ENCODE measurements at regions not wholly inside any gene's neighbourhood (a gene's known extent, or its start where the extent isn't known, plus 50 kb on each side); places are given as distances from the start of the nearest gene placed in this dataset.
A peak's percentile ranks its signal among the peaks of the same experiment; 100 is the strongest.

DNA sequence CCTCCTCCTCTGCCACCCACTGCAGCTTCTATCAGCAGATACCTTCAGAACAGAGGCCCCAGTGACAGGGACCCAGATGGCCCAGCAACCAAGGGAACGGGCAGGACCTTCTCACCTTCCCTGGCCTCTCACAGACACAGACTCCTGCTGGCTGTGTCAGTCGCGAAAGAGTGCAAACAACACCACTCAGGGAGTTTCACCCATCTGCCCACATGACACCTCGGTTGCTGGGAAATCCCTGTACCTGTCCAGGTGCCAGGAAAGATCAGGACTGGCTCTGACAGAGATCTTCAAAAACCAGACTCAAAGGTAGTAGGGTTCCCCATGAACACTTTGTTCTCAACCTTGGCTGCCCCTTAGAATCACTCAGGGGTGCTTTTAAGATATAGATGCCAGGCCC lies 83.5 kb upstream of the HIVEP3 start:
- Histone ChIP-seq H4K20me1 (ENCODE audit: insufficient read depth, low read length) (no peaks in the 10 kb centered on the region), H3K79me2 (ENCODE audit: insufficient read depth, low read length) (no peaks in the 10 kb centered on the region), H3K9me3 (replicated peaks in 1 of 2; ENCODE audit: control insufficient read depth in 1 of 2, insufficient read depth in 1 of 2, low read length in 2 of 2) (no peaks in the 10 kb centered on the region), H3K9ac (ENCODE audit: insufficient read depth, low read length, poor library complexity, severe bottlenecking) (no peak overlapping the region), H3K4me2 (replicated peaks; ENCODE audit: extremely low read depth, low read length, poor library complexity, severe bottlenecking) (no peak overlapping the region), H3K27ac (ENCODE audit: low read depth in 1 of 2, low read length in 2 of 2) (no peak overlapping the region), H2AFZ (ENCODE audit: insufficient read depth, low read depth, low read length, poor library complexity, severe bottlenecking) (no peak overlapping the region), H3K36me3 (replicated peaks in 1 of 2; ENCODE audit: control insufficient read depth in 1 of 2, insufficient read depth in 2 of 2, low read length in 2 of 2) (no peaks in the 10 kb centered on the region), H3K4me1 (ENCODE audit: control insufficient read depth in 1 of 2, insufficient read depth in 2 of 2, low read length in 2 of 2) (no peaks in the 10 kb centered on the region), H3K27me3 (ENCODE audit: control insufficient read depth in 2 of 2, insufficient read depth in 2 of 2, low read length in 2 of 2) (no peaks in the 10 kb centered on the region), H3K4me3 (replicated peaks in 1 of 3; ENCODE audit: low read depth in 2 of 3, low read length in 3 of 3) (no peak overlapping the region)
- peak overlapping the region in 1 of 7 donors; percentile 13 for H3K27ac Mint-ChIP-seq
- no peaks in the 10 kb centered on the region for H3K36me3 Mint-ChIP-seq
- H3K4me3 Mint-ChIP-seq: no peak overlapping the region
- WGBS (ENCODE audit: insufficient coverage): 92% methylated on average over 4 of the region's 4 CpGs
- no peaks in the 10 kb centered on the region for H3K9me3 Mint-ChIP-seq
- no peak for DNase-seq
- intact Hi-C loops (cut with micrococcal nuclease): no loop called here
- H3K4me1 Mint-ChIP-seq: peaks cover under 1% of the 10 kb centered on the region
- TF ChIP-seq CTCF (IDR thresholded peaks at IDR 0.05): no peak
- no peaks in the 10 kb centered on the region for H3K27me3 Mint-ChIP-seq (ENCODE audit: low read depth in 3 of 3)

GRCh38 chr1:42000766-42001165 lies 82.0 kb upstream of the HIVEP3 start:
- Histone ChIP-seq H3K4me3 (replicated peaks in 1 of 3; ENCODE audit: low read depth in 2 of 3, low read length in 3 of 3) (no peak overlapping the region), H3K9me3 (replicated peaks in 1 of 2; ENCODE audit: control insufficient read depth in 1 of 2, insufficient read depth in 1 of 2, low read length in 2 of 2) (no peaks in the 10 kb centered on the region), H3K79me2 (ENCODE audit: insufficient read depth, low read length) (no peaks in the 10 kb centered on the region), H3K4me2 (replicated peaks; ENCODE audit: extremely low read depth, low read length, poor library complexity, severe bottlenecking) (no peak overlapping the region), H2AFZ (ENCODE audit: insufficient read depth, low read depth, low read length, poor library complexity, severe bottlenecking) (no peak overlapping the region), H3K4me1 (ENCODE audit: control insufficient read depth in 1 of 2, insufficient read depth in 2 of 2, low read length in 2 of 2) (no peaks in the 10 kb centered on the region), H3K9ac (ENCODE audit: insufficient read depth, low read length, poor library complexity, severe bottlenecking) (no peak overlapping the region), H3K27me3 (ENCODE audit: control insufficient read depth in 2 of 2, insufficient read depth in 2 of 2, low read length in 2 of 2) (no peaks in the 10 kb centered on the region), H4K20me1 (ENCODE audit: insufficient read depth, low read length) (no peaks in the 10 kb centered on the region), H3K36me3 (replicated peaks in 1 of 2; ENCODE audit: control insufficient read depth in 1 of 2, insufficient read depth in 2 of 2, low read length in 2 of 2) (no peaks in the 10 kb centered on the region), H3K27ac (ENCODE audit: low read depth in 1 of 2, low read length in 2 of 2) (no peak overlapping the region)
- WGBS (ENCODE audit: insufficient coverage): 100% methylated on average over 1 of the region's 3 CpGs
- no peaks in the 10 kb centered on the region for H3K9me3 Mint-ChIP-seq
- H3K36me3 Mint-ChIP-seq: no peaks in the 10 kb centered on the region
- no peak overlapping the region for H3K27ac Mint-ChIP-seq
- TF ChIP-seq CTCF (IDR thresholded peaks at IDR 0.05): no peak
- DNase-seq: no peak
- no peak overlapping the region for H3K4me3 Mint-ChIP-seq
- peaks cover 0 to 3% (median 1%) of the 10 kb centered on the region in 3 donors for H3K27me3 Mint-ChIP-seq (ENCODE audit: low read depth in 3 of 3)
- peaks cover 6% of the 10 kb centered on the region for H3K4me1 Mint-ChIP-seq
- intact Hi-C loops (cut with micrococcal nuclease): no loop called here

Data from CD14-positive monocyte (primary cell).